Activated T-cell treated with anti-CD3 and anti-CD28 coated beads, Interleukin-2, amount 50 U/mL, for 24 hours (primary cell): ENCODE measurements at regions not wholly inside any gene's neighbourhood (a gene's known extent, or its start where the extent isn't known, plus 50 kb on each side); places are given as distances from the start of the nearest gene placed in this dataset.
A peak's percentile ranks its signal among the peaks of the same experiment; 100 is the strongest.

Source experiments
- DNase-seq: peaks from one replicate; pipeline ENCODE4 v3.0.0-alpha.2; 2020
- H3K27ac Mint-ChIP-seq: 2 replicates; pipeline ENCODE4 v1.8.0; 2020; ENCODE audit warnings: mild to moderate bottlenecking, mixed read lengths
- H3K27me3 Mint-ChIP-seq: 2 replicates; pipeline ENCODE4 v1.8.0; 2020; ENCODE audit warnings: mixed read lengths
- H3K36me3 Mint-ChIP-seq: 2 replicates; pipeline ENCODE4 v1.8.0; 2020; ENCODE audit warnings: low read depth, mixed read lengths
- H3K4me1 Mint-ChIP-seq: 2 replicates; pipeline ENCODE4 v1.8.0; 2020; ENCODE audit warnings: low read depth, mixed read lengths
- H3K4me3 Mint-ChIP-seq: 2 replicates; pipeline ENCODE4 v1.8.0; 2020; ENCODE audit warnings: mild to moderate bottlenecking, moderate library complexity, mixed read lengths
- H3K9me3 Mint-ChIP-seq: 2 replicates; pipeline ENCODE4 v1.8.0; 2020; ENCODE audit warnings: mixed read lengths

GRCh38 chr5:142445266-142445665 is 120.4 kb upstream of the SPRY4 start:
- H3K27ac Mint-ChIP-seq: no peak overlapping the region
- H3K36me3 Mint-ChIP-seq: no peaks in the 10 kb centered on the region
- H3K9me3 Mint-ChIP-seq: no peaks in the 10 kb centered on the region
- peaks cover 15% of the 10 kb centered on the region for H3K4me1 Mint-ChIP-seq
- H3K4me3 Mint-ChIP-seq: no peak overlapping the region
- peaks cover 7% of the 10 kb centered on the region for H3K27me3 Mint-ChIP-seq
- no peak for DNase-seq

GRCh38 chr5:142441616-142442015 is 116.8 kb upstream of the SPRY4 start:
- no peaks in the 10 kb centered on the region for H3K9me3 Mint-ChIP-seq
- H3K36me3 Mint-ChIP-seq: no peaks in the 10 kb centered on the region
- H3K4me1 Mint-ChIP-seq: peaks cover 25% of the 10 kb centered on the region
- no peak for DNase-seq
- no peak overlapping the region for H3K4me3 Mint-ChIP-seq
- peaks cover 7% of the 10 kb centered on the region for H3K27me3 Mint-ChIP-seq
- H3K27ac Mint-ChIP-seq: no peak overlapping the region

- Mint-ChIP-seq H3K4me3 (no peak overlapping the region), H3K9me3 (no peaks in the 10 kb centered on the region), H3K4me1 (peaks cover 19% of the 10 kb centered on the region), H3K36me3 (no peaks in the 10 kb centered on the region), H3K27ac (no peak overlapping the region), H3K27me3 (peaks cover 7% of the 10 kb centered on the region)
- DNase-seq: no peak
Measured at GRCh38 chr5:142439207-142439860, 114.5 kb upstream of the SPRY4 start.

- no peaks in the 10 kb centered on the region for H3K9me3 Mint-ChIP-seq
- H3K4me3 Mint-ChIP-seq: no peak overlapping the region
- H3K27me3 Mint-ChIP-seq: peaks cover 7% of the 10 kb centered on the region
- H3K27ac Mint-ChIP-seq: no peak overlapping the region
- H3K4me1 Mint-ChIP-seq: peaks cover 24% of the 10 kb centered on the region
- H3K36me3 Mint-ChIP-seq: no peaks in the 10 kb centered on the region
- DNase-seq: no peak
Measured at GRCh38 chr5:142438573-142438972, 113.8 kb upstream of the SPRY4 start.

GRCh38 chr5:142437563-142437962 is 112.7 kb upstream of the SPRY4 start:
- Mint-ChIP-seq H3K9me3 (no peaks in the 10 kb centered on the region), H3K4me3 (no peak overlapping the region), H3K27ac (no peak overlapping the region), H3K36me3 (no peaks in the 10 kb centered on the region), H3K4me1 (peaks cover 34% of the 10 kb centered on the region), H3K27me3 (peaks cover 7% of the 10 kb centered on the region)
- no peak for DNase-seq

DNA sequence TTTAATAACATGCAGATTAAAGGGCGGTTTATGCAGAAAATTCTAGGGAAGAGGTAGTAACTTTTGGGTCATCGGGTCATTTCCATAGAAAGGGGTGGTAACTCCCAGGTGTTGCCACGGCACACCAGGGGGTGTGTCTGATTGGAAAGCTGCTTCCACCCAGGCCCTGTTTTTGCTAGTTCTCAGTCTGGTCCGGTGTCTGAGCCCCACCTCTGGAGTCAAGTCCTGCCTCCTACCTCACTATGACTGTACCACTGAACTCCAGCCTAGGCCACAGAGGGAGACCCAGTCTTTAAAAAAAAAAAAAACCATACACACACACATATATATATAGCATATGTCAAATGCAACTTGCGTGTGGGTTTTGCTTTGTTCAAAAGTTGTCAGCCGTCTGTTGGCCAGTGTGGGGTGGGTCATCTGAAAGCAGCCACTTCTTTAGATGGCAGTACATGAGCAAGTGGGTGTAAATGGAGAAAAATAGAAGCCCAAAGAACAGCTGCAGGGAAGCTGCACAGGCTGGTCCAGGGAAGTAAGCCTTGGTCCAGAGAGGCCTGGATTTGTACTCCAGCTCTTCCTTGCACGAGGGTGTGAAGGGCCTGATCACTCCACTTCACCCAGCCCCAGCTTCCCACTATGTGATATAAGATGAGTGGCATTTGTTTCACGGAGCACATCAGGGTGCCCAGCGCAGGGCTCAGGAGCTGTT is 110.7 kb upstream of the SPRY4 start:
- Mint-ChIP-seq H3K4me1 (peaks cover 39% of the 10 kb centered on the region), H3K36me3 (no peaks in the 10 kb centered on the region), H3K27ac (no peak overlapping the region), H3K9me3 (no peaks in the 10 kb centered on the region), H3K27me3 (no peaks in the 10 kb centered on the region), H3K4me3 (no peak overlapping the region)
- DNase-seq: no peak

- peaks cover 42% of the 10 kb centered on the region for H3K4me1 Mint-ChIP-seq
- no peaks in the 10 kb centered on the region for H3K27me3 Mint-ChIP-seq
- no peak overlapping the region for H3K27ac Mint-ChIP-seq
- H3K9me3 Mint-ChIP-seq: no peaks in the 10 kb centered on the region
- no peaks in the 10 kb centered on the region for H3K36me3 Mint-ChIP-seq
- no peak for DNase-seq
- no peak overlapping the region for H3K4me3 Mint-ChIP-seq
Measured at GRCh38 chr5:142434322-142434612, 109.4 kb upstream of the SPRY4 start.

DNA sequence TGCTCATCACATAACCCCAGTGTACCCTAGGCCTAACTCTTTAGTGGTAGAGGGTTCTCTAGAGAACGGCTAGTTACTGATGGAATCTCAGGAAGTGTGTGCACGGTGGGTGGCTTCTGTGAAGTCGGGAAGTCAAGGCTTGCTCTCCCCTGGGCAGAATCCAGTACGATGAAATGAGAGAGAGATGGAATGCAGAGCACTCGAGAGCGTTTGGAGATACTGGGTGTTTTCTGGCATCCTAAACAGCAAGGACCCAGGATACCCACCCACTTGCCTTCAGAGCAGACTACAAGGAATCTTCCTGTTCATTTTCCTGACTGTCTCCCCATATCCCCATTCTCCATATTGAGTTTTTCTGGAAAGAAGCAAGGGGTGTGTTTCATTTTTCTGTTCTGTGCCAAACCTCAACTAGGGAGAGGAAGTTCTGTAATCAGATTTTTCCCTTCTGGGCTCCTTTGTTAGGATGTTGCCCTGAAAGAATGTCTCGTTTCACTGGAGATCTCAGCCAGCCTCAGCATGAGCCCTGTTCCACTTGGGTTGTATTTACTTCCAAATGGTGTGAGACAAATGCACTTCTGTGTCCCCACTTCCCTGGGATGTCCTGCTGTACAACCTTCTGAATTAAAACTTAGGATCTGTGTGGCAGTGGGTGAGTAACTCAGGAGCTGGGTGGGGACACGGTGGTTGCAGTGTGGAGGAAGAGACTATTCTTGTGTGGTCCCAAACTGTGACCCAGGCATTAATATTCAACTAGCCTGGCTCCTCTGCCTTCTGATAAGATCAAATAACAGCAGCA is 108.9 kb upstream of the SPRY4 start:
- Mint-ChIP-seq H3K9me3 (no peaks in the 10 kb centered on the region), H3K27ac (no peak overlapping the region), H3K4me1 (peaks cover 39% of the 10 kb centered on the region), H3K4me3 (no peak overlapping the region), H3K36me3 (no peaks in the 10 kb centered on the region), H3K27me3 (no peaks in the 10 kb centered on the region)
- no peak for DNase-seq

GRCh38 chr5:142432961-142433360 is 108.1 kb upstream of the SPRY4 start:
- Mint-ChIP-seq H3K27me3 (no peaks in the 10 kb centered on the region), H3K4me3 (peak overlapping the region; percentile 53), H3K36me3 (no peaks in the 10 kb centered on the region), H3K27ac (peak overlapping the region; percentile 74), H3K4me1 (peaks cover 34% of the 10 kb centered on the region), H3K9me3 (no peaks in the 10 kb centered on the region)
- DNase-seq: peak; percentile 45

DNA sequence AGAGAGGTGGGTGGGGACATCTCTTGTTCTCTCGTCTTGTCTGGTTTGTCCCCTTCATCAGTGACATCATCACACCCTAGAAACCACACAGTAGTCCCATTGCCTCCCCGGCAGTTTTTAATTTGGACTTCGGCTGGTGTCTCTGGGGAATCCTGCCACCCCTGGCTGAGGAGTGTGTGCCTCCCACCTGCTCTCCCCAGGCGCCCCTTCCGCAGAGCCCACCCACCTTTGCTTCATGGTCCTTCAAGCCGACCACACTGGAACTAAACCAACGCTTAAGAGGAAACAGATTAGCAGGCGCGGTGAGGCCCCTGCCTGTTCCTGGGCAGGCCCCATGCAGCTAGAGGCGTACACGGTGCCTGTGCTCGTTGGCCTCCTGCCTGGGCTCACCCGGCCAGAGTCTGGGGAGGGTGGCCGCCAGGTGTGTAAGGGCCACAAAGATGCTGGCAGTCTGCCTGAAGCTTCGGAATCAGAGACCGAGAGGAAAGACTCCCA is 107.6 kb upstream of the SPRY4 start:
- H3K4me1 Mint-ChIP-seq: peaks cover 34% of the 10 kb centered on the region
- peak overlapping the region; percentile 53 for H3K4me3 Mint-ChIP-seq
- H3K27ac Mint-ChIP-seq: peak overlapping the region; percentile 74
- DNase-seq: peak; percentile 67
- H3K9me3 Mint-ChIP-seq: no peaks in the 10 kb centered on the region
- H3K27me3 Mint-ChIP-seq: no peaks in the 10 kb centered on the region
- H3K36me3 Mint-ChIP-seq: no peaks in the 10 kb centered on the region

- Mint-ChIP-seq H3K27me3 (no peaks in the 10 kb centered on the region), H3K27ac (no peak overlapping the region), H3K9me3 (no peaks in the 10 kb centered on the region), H3K4me1 (peaks cover 51% of the 10 kb centered on the region), H3K4me3 (no peak overlapping the region), H3K36me3 (no peaks in the 10 kb centered on the region)
- no peak for DNase-seq
Measured at GRCh38 chr5:142428773-142429473, 104.1 kb upstream of the SPRY4 start.

GRCh38 chr5:142428036-142428772 is 103.4 kb upstream of the SPRY4 start:
- H3K4me3 Mint-ChIP-seq: no peak overlapping the region
- H3K27ac Mint-ChIP-seq: no peak overlapping the region
- peaks cover 44% of the 10 kb centered on the region for H3K4me1 Mint-ChIP-seq
- H3K36me3 Mint-ChIP-seq: no peaks in the 10 kb centered on the region
- no peak for DNase-seq
- no peaks in the 10 kb centered on the region for H3K27me3 Mint-ChIP-seq
- no peaks in the 10 kb centered on the region for H3K9me3 Mint-ChIP-seq

DNA sequence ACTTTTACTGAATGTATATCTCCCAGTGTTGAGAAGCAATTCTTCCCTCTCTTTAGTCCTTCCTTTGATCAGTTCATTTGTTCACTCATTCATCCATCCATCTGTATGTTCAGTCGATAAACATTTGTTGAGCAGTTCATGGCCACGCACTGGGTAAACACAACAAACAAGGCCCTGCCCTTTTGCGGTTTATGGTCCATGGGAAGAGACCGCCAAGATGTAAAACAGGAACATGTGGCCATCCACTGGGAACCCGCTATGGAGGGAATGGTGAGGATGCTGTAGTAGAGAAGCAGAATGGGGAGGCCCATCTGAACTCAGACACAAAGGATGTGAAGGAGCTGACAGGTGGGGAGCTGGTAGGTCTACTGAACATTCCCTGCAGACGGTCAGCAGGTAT is 102.7 kb upstream of the SPRY4 start:
- H3K27me3 Mint-ChIP-seq: no peaks in the 10 kb centered on the region
- peaks cover 42% of the 10 kb centered on the region for H3K4me1 Mint-ChIP-seq
- no peak overlapping the region for H3K27ac Mint-ChIP-seq
- DNase-seq: no peak
- H3K4me3 Mint-ChIP-seq: no peak overlapping the region
- no peaks in the 10 kb centered on the region for H3K9me3 Mint-ChIP-seq
- H3K36me3 Mint-ChIP-seq: no peaks in the 10 kb centered on the region

DNA sequence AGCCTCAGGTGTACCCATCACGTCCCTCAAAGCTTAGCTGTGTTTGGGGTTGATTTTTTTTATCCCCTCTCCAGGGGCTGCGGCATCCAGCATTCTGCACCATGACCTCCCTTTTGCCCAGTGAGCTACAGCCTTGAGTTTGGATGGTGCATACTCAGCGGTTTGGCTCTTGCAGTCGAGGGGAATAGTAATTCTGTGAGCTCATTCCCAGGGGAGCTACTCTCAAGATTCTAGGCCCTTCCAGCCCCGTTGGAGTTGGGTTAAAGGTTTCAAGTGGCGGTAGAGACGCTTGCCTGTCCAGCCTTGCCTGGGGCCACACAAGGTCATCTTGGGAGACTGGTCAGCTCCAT is 102.2 kb upstream of the SPRY4 start:
- Mint-ChIP-seq H3K9me3 (no peaks in the 10 kb centered on the region), H3K36me3 (no peaks in the 10 kb centered on the region), H3K4me3 (no peak overlapping the region), H3K4me1 (peaks cover 39% of the 10 kb centered on the region), H3K27me3 (no peaks in the 10 kb centered on the region), H3K27ac (no peak overlapping the region)
- DNase-seq: no peak
